ENCODE measurements at regions not wholly inside any gene's neighbourhood (a gene's known extent, or its start where the extent isn't known, plus 50 kb on each side); places are given as distances from the start of the nearest gene placed in this dataset.

GRCh38 chr22:47564158-47564450, 801.7 kb downstream of the TBC1D22A start:
- Histone ChIP-seq H3K27me3 (peaks cover 0 to 2% of the 10 kb centered on the region in 2 donors), H3K27ac (no peak overlapping the region), H3K36me3 (no peaks in the 10 kb centered on the region), H3K9me3 (no peaks in the 10 kb centered on the region), H3K4me1 (no peaks in the 10 kb centered on the region), H3K4me3 (no peak overlapping the region)
- ATAC-seq (no peak), DNase-seq (no peak)
- no peak for TF ChIP-seq CTCF (IDR thresholded peaks at IDR 0.05)
- intact Hi-C loops (cut with DNase I), result no loop called here

GRCh38 chr22:47563406-47564157, 801.1 kb downstream of the TBC1D22A start:
- Histone ChIP-seq H3K27me3 (peaks cover 0 to 7% of the 10 kb centered on the region in 2 donors), H3K9me3 (no peaks in the 10 kb centered on the region), H3K27ac (no peak overlapping the region), H3K36me3 (no peaks in the 10 kb centered on the region), H3K4me3 (no peak overlapping the region), H3K4me1 (no peaks in the 10 kb centered on the region)
- ATAC-seq (no peak), DNase-seq (no peak)
- intact Hi-C loops (cut with DNase I), result no loop called here
- no peak for TF ChIP-seq CTCF (IDR thresholded peaks at IDR 0.05)

GRCh38 chr22:47561766-47562165, 799.3 kb downstream of the TBC1D22A start:
- no peak overlapping the region for H3K27ac ChIP-seq
- H3K27me3 ChIP-seq, result peaks cover 0 to 10% of the 10 kb centered on the region in 2 donors
- H3K4me3 ChIP-seq, result no peak overlapping the region
- no peaks in the 10 kb centered on the region for H3K4me1 ChIP-seq
- ATAC-seq, result no peak
- intact Hi-C loops (cut with DNase I), result no loop called here
- TF ChIP-seq CTCF (IDR thresholded peaks at IDR 0.05), result no peak
- H3K36me3 ChIP-seq, result no peaks in the 10 kb centered on the region
- no peaks in the 10 kb centered on the region for H3K9me3 ChIP-seq
- DNase-seq, result no peak

- no peaks in the 10 kb centered on the region for H3K36me3 ChIP-seq
- intact Hi-C loops (cut with DNase I), result no loop called here
- no peak overlapping the region for H3K4me3 ChIP-seq
- H3K9me3 ChIP-seq, result no peaks in the 10 kb centered on the region
- H3K27me3 ChIP-seq, result peaks cover 0 to 10% of the 10 kb centered on the region in 2 donors
- no peak for DNase-seq
- no peak for TF ChIP-seq CTCF (IDR thresholded peaks at IDR 0.05)
- no peak for ATAC-seq
- no peak overlapping the region for H3K27ac ChIP-seq
- H3K4me1 ChIP-seq, result no peaks in the 10 kb centered on the region
These were observed 798.7 kb downstream of the TBC1D22A start for GRCh38 chr22:47561115-47561675.

GRCh38 chr22:47558828-47559700, 796.6 kb downstream of the TBC1D22A start:
- no peak for DNase-seq
- no peaks in the 10 kb centered on the region for H3K9me3 ChIP-seq
- peaks cover 0 to 10% of the 10 kb centered on the region in 2 donors for H3K27me3 ChIP-seq
- no peaks in the 10 kb centered on the region for H3K4me1 ChIP-seq
- intact Hi-C loops (cut with DNase I), result no loop called here
- ATAC-seq, result no peak
- TF ChIP-seq CTCF (IDR thresholded peaks at IDR 0.05), result no peak
- H3K27ac ChIP-seq, result no peak overlapping the region
- no peaks in the 10 kb centered on the region for H3K36me3 ChIP-seq
- no peak overlapping the region for H3K4me3 ChIP-seq

Data from left lung (tissue), 4 donors.